ENCODE measurements at regions not wholly inside any gene's neighbourhood (a gene's known extent, or its start where the extent isn't known, plus 50 kb on each side); places are given as distances from the start of the nearest gene placed in this dataset.

DNA sequence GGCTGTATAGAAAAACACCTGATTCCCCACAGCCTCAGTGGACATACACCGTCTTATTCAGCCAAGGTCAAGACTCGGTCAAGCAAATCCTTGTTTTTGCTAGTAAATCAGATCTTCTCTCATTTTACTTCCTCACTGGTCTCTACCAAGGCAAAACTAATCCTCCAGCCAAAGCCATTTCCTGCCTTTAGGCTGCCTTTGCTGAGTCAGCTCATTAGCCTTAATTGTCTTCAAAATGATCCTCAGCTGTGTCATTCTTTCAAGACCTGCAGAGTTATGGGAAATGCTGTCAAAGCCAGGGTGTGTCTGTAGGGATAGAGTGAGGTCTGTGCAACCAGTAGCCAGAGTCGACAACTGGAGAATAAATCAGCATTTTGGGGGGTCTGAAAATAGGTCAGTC is 107.2 kb upstream of the FAM180A start:
- no peak overlapping the region for H2AFZ ChIP-seq (ENCODE audit: low read length)
- no peak overlapping the region for H3K27ac ChIP-seq (ENCODE audit: low read length)
- H3K9me2 ChIP-seq (replicated peaks; ENCODE audit: insufficient read depth, low read length): no peaks in the 10 kb centered on the region
- H3K9me3 ChIP-seq (replicated peaks; ENCODE audit: insufficient read depth, low read length): no peaks in the 10 kb centered on the region
- H3K27me3 ChIP-seq (replicated peaks; ENCODE audit: insufficient read depth, low read length): no peaks in the 10 kb centered on the region
- H3K79me2 ChIP-seq (ENCODE audit: low read length): no peaks in the 10 kb centered on the region
- H3K9ac ChIP-seq (ENCODE audit: low read length): no peak overlapping the region
- peaks cover 8% of the 10 kb centered on the region; the same call in 1 of the 2 replicates for H3K4me1 ChIP-seq (ENCODE audit: low read length)
- H4K20me1 ChIP-seq (ENCODE audit: insufficient read depth, low read length): no peaks in the 10 kb centered on the region
- peak; percentile 84 for DNase-seq
- no peaks in the 10 kb centered on the region for H3K36me3 ChIP-seq (replicated peaks; ENCODE audit: insufficient read depth, low read length)
- H3F3A ChIP-seq (ENCODE audit: insufficient read depth, low read length): 0 out of 2 replicates have a peak, but pooled peaks cover 3% of the 10 kb centered on the region
- TF ChIP-seq EZH2 (optimal IDR thresholded peaks at IDR 0.05; ENCODE audit: low read depth, low read length): no peak
- TF ChIP-seq, protein P1, sequence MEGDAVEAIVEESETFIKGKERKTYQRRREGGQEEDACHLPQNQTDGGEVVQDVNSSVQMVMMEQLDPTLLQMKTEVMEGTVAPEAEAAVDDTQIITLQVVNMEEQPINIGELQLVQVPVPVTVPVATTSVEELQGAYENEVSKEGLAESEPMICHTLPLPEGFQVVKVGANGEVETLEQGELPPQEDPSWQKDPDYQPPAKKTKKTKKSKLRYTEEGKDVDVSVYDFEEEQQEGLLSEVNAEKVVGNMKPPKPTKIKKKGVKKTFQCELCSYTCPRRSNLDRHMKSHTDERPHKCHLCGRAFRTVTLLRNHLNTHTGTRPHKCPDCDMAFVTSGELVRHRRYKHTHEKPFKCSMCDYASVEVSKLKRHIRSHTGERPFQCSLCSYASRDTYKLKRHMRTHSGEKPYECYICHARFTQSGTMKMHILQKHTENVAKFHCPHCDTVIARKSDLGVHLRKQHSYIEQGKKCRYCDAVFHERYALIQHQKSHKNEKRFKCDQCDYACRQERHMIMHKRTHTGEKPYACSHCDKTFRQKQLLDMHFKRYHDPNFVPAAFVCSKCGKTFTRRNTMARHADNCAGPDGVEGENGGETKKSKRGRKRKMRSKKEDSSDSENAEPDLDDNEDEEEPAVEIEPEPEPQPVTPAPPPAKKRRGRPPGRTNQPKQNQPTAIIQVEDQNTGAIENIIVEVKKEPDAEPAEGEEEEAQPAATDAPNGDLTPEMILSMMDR (IDR thresholded peaks at IDR 0.05; ENCODE audit: low read length): no peak
- TF ChIP-seq EZH2phosphoT487 (IDR thresholded peaks at IDR 0.05; ENCODE audit: low read length): no peak
- H3K4me3 ChIP-seq (ENCODE audit: low read length): no peak overlapping the region
- H3K4me2 ChIP-seq (ENCODE audit: low read depth, low read length): no peak overlapping the region

DNA sequence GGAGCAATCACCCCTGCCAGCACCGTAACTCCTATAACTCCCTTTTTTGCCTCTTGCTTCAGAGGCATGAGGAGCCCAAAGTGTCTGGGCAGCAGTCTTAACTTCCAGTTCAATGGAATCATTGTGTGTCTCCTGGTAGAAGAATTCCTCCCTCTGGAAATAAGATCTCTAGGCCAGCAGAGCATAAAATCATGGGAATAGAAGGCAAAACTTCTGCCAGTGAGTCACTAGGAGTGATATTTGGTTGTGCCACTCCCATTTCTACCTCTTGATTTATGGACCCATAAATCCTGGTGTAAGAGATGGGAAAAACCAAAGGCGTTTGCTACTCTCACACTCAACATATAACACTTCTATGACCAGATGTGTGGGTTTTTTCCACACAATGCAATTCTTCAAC is 104.9 kb upstream of the FAM180A start:
- DNase-seq: no peak
- no peaks in the 10 kb centered on the region for H3K9me3 ChIP-seq (replicated peaks; ENCODE audit: insufficient read depth, low read length)
- no peaks in the 10 kb centered on the region for H3K36me3 ChIP-seq (replicated peaks; ENCODE audit: insufficient read depth, low read length)
- H4K20me1 ChIP-seq (ENCODE audit: insufficient read depth, low read length): no peaks in the 10 kb centered on the region
- 0 out of 2 replicates have a peak, but pooled peaks cover 3% of the 10 kb centered on the region for H3F3A ChIP-seq (ENCODE audit: insufficient read depth, low read length)
- no peaks in the 10 kb centered on the region for H3K27me3 ChIP-seq (replicated peaks; ENCODE audit: insufficient read depth, low read length)
- TF ChIP-seq, protein P1 (IDR thresholded peaks at IDR 0.05; ENCODE audit: low read length): no peak
- TF ChIP-seq EZH2phosphoT487 (IDR thresholded peaks at IDR 0.05; ENCODE audit: low read length) (no peak), EZH2 (optimal IDR thresholded peaks at IDR 0.05; ENCODE audit: low read depth, low read length) (no peak)
- no peaks in the 10 kb centered on the region for H3K9me2 ChIP-seq (replicated peaks; ENCODE audit: insufficient read depth, low read length)
- H3K4me2 ChIP-seq (ENCODE audit: low read depth, low read length): no peak overlapping the region
- H3K27ac ChIP-seq (ENCODE audit: low read length): no peak overlapping the region
- H3K9ac ChIP-seq (ENCODE audit: low read length): no peak overlapping the region
- H3K4me3 ChIP-seq (ENCODE audit: low read length): no peak overlapping the region
- H3K4me1 ChIP-seq (ENCODE audit: low read length): peaks cover 8% of the 10 kb centered on the region; the same call in 1 of the 2 replicates
- H2AFZ ChIP-seq (ENCODE audit: low read length): no peak overlapping the region
- H3K79me2 ChIP-seq (ENCODE audit: low read length): no peaks in the 10 kb centered on the region

DNA sequence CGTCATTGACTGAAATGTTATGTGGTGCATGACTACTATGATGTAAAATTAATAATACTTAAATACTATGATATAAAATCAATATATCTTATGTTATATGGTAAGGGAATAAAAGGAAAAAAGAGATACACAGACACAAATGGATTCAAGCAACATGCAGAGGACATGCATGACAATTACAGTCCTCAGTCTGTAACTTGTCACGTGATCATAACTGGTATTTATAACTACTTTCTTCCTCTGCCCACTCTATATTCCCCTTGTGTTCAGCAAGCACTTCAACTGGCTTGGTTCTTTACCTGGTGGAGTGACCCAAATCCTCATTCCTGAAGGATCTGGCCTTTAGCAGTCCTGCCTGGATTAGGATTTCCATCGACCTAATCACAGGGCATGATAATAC is 104.4 kb upstream of the FAM180A start:
- TF ChIP-seq, protein P1 (IDR thresholded peaks at IDR 0.05; ENCODE audit: low read length): no peak
- no peak for TF ChIP-seq EZH2 (optimal IDR thresholded peaks at IDR 0.05; ENCODE audit: low read depth, low read length)
- no peak for TF ChIP-seq EZH2phosphoT487 (IDR thresholded peaks at IDR 0.05; ENCODE audit: low read length)
- Histone ChIP-seq H3K27me3 (replicated peaks; ENCODE audit: insufficient read depth, low read length) (no peaks in the 10 kb centered on the region), H2AFZ (ENCODE audit: low read length) (no peak overlapping the region), H3K27ac (ENCODE audit: low read length) (no peak overlapping the region), H3K9ac (ENCODE audit: low read length) (no peak overlapping the region), H3K4me3 (ENCODE audit: low read length) (no peak overlapping the region), H3K79me2 (ENCODE audit: low read length) (no peaks in the 10 kb centered on the region), H3K9me2 (replicated peaks; ENCODE audit: insufficient read depth, low read length) (no peaks in the 10 kb centered on the region), H4K20me1 (ENCODE audit: insufficient read depth, low read length) (no peaks in the 10 kb centered on the region), H3K9me3 (replicated peaks; ENCODE audit: insufficient read depth, low read length) (no peaks in the 10 kb centered on the region), H3K4me2 (ENCODE audit: low read depth, low read length) (no peak overlapping the region), H3F3A (ENCODE audit: insufficient read depth, low read length) (0 out of 2 replicates have a peak, but pooled peaks cover 3% of the 10 kb centered on the region), H3K4me1 (ENCODE audit: low read length) (peaks cover 8% of the 10 kb centered on the region; the same call in 1 of the 2 replicates), H3K36me3 (replicated peaks; ENCODE audit: insufficient read depth, low read length) (no peaks in the 10 kb centered on the region)
- DNase-seq: no peak

Data from MM.1S (cell line).